ENCODE measurements at regions not wholly inside any gene's neighbourhood (a gene's known extent, or its start where the extent isn't known, plus 50 kb on each side); places are given as distances from the start of the nearest gene placed in this dataset.

- DNase-seq (ENCODE audit: low read depth): no peak
These were observed 276.5 kb upstream of the DPYD start for GRCh38 chr1:98197356-98197755.

- DNase-seq (ENCODE audit: low read depth): no peak
These were observed 275.2 kb upstream of the DPYD start for GRCh38 chr1:98196012-98196411.

DNA sequence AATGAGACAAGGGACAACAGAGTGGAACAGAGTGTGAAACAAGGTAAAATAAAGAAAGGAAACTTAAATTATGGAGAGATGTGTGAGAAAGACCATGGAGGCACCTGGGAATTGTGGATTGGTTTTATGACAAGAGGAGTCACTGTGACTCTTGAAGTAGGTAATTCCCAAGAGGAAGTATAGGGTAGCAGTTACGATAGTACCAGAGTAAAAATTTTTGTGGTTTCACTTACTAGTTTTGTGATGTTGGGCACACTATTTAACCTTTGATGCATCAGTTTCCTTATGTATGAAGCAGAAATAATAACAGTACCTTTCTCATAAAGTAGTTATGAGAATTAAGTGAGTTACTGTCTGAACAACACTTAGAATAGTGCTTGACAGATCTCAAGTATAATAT lies 267.9 kb upstream of the DPYD start:
- no peak for DNase-seq (ENCODE audit: low read depth)

GRCh38 chr1:98184856-98185255 lies 264.0 kb upstream of the DPYD start:
- DNase-seq (ENCODE audit: low read depth): no peak

GRCh38 chr1:98181036-98181764 lies 260.4 kb upstream of the DPYD start:
- no peak for DNase-seq (ENCODE audit: low read depth)

DNA sequence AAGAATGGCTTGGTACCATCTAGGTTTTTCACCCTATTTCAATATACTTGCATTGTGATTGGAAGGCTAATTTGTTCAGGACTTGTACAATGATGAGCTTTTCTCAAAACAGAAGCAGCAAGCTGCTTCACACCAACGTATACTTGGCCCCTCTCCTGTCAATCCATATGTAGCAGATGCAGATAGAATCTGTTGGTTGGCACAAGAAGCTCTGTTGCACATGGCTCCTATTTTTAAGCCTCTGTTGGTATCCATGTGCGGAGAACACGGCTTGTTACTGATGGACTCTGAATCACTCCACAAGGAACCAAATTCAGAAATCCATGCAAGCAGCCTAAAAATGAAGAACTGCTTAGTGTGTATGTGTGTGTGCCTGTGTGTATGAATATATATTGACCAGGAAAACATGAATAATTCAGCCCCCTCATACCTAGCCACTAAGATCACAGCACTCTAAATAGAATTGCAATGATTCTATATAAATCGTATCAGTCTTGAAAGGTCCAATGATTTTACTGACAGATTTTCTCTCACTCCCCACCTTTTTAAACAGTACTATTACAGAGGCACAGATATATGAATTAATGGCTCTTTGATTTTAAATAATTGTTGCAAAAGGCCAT lies 258.4 kb upstream of the DPYD start:
- DNase-seq (ENCODE audit: low read depth): no peak

DNA sequence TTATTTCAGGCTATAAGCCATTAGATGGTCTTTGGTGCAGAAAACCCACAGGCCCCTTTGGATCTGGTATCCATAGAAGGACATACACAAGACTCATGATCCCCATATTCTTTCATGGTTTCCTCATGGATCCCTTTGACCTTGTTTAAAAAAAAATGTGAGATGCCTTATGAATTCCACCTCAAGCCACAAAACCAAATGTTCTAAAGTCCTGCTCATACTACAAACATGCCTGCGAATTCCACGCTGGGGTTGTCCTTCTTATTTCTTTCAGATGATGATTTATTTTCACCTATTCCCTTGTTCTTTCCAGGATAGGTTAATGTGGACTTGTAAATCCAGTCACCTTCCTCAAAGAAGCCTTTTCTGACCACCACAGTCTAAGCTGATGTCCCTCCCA lies 256.9 kb upstream of the DPYD start:
- DNase-seq (ENCODE audit: low read depth): no peak

- no peak for DNase-seq (ENCODE audit: low read depth)
These were observed 256.1 kb upstream of the DPYD start for GRCh38 chr1:98176936-98177335.

DNA sequence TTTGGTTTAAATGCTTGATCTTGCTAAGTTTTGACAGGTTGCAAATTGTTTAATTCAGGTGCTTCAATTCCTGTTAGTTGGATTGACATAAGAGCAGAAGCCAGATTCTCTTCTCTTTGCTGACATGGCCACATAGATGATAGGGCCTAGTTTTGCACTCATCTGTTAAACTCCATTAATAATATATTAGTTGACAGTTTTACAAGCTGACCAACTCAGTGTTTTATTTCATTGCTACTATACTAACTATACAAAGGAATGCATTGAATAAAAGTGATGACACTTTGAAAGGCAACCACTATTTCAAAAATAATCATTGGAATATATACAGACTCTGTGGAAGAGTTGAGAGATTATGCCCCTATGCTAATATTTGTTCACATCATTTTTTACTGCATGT lies 255.6 kb upstream of the DPYD start:
- DNase-seq (ENCODE audit: low read depth): no peak

- no peak for DNase-seq (ENCODE audit: low read depth)
These were observed 251.7 kb upstream of the DPYD start for GRCh38 chr1:98172578-98172977.

DNA sequence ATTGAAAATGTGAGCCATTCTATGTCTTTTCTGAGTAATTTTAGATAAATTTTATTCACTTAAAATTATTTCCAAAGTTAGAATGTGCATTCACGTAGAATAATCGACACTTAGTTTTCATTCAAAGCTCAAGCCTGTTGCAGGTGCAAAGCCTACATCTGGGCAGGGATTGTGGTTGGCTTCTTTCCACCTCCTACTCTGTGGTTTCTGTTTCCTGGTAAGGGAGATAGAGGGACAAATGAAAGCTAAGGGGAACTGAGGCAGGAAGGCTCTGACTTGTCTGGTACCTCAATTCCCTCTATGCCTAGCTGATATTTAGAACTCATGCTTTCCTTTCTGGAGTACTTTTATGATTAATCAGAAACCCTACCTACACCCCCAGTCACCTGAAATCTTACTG lies 251.2 kb upstream of the DPYD start:
- no peak for DNase-seq (ENCODE audit: low read depth)

GRCh38 chr1:98164509-98164908 lies 243.7 kb upstream of the DPYD start:
- DNase-seq (ENCODE audit: low read depth): no peak

DNA sequence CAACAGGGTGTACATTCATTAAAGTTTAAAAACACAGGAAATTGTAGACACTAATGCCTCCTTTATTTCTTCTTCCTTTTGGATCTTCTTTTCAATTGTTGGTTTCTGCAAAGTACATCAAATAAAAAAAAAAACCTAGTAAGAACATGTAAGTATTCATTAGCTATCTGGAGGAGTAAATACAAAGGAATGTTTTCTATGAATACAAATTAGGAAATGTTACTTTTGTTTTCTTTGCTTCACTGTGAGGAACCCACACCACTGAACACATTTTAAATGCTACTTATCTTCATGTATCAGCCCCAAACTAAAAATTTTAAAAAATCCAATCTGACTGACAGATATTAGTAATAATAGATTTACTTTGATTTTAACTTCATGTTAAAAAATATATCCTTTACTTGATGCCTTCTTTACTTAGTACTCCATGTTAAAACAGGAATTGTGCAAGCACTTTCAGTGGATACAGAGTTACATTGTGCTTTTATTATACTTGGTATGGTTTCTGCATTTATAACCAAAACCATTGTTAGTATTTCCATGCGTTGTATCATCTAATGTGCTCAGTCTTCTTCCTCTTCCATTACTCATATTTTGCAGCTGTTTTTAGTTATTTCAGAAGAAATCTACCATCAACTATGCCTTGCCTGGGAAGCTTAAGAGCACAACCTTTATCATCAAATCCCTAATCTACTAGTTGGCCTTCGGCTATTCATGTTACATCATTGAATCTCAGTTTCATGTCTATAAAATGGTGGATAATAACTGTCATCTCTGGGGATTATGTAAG lies 236.9 kb upstream of the DPYD start:
- no peak for DNase-seq (ENCODE audit: low read depth)

GRCh38 chr1:98147280-98147679 lies 226.4 kb upstream of the DPYD start:
- DNase-seq (ENCODE audit: low read depth): no peak

DNA sequence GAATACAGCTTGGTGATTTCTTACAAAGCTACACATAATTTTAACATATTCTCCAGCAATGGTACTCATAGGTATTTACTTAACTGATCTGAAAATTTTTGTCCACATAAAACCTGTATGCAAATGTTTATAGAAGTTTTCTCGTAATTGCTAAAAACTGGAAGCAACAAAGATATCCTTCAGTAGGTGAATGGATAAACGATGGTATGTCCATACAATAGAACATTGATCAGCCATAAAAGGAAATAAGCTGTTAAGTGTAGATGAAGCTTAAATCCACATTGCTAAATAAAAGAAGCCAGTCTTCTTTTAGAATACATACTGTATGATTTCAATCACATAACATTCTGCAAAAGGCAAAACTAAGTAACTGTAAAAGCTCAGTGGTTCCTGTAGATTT lies 224.8 kb upstream of the DPYD start:
- no peak for DNase-seq (ENCODE audit: low read depth)

DNA sequence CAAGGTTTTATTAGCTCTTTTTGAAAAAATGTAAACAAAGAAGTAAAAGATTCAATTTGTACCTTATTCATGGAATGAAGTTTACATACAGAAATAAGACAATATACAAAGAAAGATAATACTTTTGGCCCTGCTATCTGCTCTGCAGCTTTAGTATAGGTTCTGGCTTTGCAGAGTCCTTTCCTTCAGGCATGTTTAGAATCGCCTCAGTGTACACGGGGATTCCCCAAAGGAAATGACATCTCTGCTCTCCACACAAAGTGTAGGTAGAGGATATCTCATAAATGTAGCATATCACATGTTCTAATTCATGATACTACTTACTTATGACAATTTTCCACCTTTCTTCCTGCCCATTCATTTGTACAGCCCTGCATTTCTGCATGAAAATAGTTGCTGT lies 222.6 kb upstream of the DPYD start:
- no peak for DNase-seq (ENCODE audit: low read depth)

GRCh38 chr1:98133131-98133530 lies 212.3 kb upstream of the DPYD start:
- no peak for DNase-seq (ENCODE audit: low read depth)

- DNase-seq (ENCODE audit: low read depth): no peak
These were observed 209.6 kb upstream of the DPYD start for GRCh38 chr1:98130408-98130807.

GRCh38 chr1:98129491-98129890 lies 208.7 kb upstream of the DPYD start:
- no peak for DNase-seq (ENCODE audit: low read depth)

- no peak for DNase-seq (ENCODE audit: low read depth)
These were observed 205.9 kb upstream of the DPYD start for GRCh38 chr1:98126740-98127139.

- DNase-seq (ENCODE audit: low read depth): no peak
These were observed 200.8 kb upstream of the DPYD start for GRCh38 chr1:98121646-98122045.

GRCh38 chr1:98119796-98120195 lies 199.0 kb upstream of the DPYD start:
- no peak for DNase-seq (ENCODE audit: low read depth)

- no peak for DNase-seq (ENCODE audit: low read depth)
These were observed 193.0 kb upstream of the DPYD start for GRCh38 chr1:98113811-98114210.

Measured in CMK (cell line).